ENCODE measurements at regions not wholly inside any gene's neighbourhood (a gene's known extent, or its start where the extent isn't known, plus 50 kb on each side); places are given as distances from the start of the nearest gene placed in this dataset.

DNA sequence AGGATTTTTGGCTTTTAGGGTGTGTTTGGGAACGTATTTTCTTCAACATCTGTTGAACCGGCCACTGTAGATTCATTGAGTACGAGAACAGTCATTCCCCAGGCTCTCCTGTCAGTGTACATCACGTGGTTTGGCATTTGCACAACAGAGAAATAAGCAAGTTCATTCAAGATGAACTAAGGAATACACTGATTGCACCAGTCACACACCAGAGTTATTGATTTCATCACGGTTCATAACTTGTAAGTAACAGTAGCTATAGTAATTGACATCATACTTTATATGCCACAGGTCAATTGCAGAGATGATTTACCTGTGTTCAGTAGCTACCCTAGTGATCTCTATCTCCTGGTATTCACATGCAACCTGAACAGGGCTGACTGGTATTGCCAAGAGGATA lies 90.7 kb upstream of the ETS2 start:
- TF ChIP-seq, protein P1, sequence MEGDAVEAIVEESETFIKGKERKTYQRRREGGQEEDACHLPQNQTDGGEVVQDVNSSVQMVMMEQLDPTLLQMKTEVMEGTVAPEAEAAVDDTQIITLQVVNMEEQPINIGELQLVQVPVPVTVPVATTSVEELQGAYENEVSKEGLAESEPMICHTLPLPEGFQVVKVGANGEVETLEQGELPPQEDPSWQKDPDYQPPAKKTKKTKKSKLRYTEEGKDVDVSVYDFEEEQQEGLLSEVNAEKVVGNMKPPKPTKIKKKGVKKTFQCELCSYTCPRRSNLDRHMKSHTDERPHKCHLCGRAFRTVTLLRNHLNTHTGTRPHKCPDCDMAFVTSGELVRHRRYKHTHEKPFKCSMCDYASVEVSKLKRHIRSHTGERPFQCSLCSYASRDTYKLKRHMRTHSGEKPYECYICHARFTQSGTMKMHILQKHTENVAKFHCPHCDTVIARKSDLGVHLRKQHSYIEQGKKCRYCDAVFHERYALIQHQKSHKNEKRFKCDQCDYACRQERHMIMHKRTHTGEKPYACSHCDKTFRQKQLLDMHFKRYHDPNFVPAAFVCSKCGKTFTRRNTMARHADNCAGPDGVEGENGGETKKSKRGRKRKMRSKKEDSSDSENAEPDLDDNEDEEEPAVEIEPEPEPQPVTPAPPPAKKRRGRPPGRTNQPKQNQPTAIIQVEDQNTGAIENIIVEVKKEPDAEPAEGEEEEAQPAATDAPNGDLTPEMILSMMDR (IDR thresholded peaks at IDR 0.05; ENCODE audit: low read depth, low read length): no peak
- no peak for DNase-seq (ENCODE audit: extremely low read depth, low read depth)

DNA sequence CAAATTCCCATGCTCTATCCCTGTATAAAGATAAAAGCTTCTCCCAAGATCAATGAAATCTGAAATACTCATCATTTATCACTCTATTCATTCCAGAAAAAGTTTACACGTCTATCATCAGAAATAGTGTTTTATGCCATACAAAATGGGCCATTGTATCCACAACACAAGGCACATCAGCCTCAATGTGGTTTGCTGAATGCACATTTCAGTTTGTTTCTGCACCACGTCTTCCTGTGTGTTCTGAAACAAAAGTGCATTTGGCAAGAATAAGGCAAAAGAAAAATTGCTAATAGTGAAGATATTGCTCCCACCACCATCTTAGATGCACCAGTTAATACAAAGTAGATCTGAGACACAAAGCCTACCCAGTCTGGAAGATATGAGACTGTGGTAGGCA lies 89.6 kb upstream of the ETS2 start:
- no peak for DNase-seq (ENCODE audit: extremely low read depth, low read depth)
- TF ChIP-seq, protein P1 (IDR thresholded peaks at IDR 0.05; ENCODE audit: low read depth, low read length): no peak

DNA sequence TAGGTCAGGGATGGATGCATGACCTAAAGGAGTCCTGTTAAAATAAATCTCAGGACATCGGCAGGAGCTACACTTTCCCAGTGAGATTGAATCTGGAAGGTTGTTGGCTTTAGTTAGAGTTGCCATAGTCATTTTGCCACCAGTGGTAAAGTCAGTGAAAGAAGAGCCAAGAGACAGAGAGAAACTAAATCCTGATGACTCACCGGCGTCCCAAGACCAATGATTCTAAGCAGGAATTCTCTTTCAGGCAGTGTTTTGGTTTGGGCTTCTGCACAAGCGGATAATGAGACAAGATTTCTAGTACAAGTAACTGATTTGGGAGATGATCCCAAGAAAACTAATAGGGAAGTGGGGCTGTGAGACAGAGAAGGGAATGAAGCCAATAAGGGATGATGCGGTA lies 88.8 kb upstream of the ETS2 start:
- DNase-seq (ENCODE audit: extremely low read depth, low read depth): no peak
- TF ChIP-seq, protein P1 (IDR thresholded peaks at IDR 0.05; ENCODE audit: low read depth, low read length): no peak

DNA sequence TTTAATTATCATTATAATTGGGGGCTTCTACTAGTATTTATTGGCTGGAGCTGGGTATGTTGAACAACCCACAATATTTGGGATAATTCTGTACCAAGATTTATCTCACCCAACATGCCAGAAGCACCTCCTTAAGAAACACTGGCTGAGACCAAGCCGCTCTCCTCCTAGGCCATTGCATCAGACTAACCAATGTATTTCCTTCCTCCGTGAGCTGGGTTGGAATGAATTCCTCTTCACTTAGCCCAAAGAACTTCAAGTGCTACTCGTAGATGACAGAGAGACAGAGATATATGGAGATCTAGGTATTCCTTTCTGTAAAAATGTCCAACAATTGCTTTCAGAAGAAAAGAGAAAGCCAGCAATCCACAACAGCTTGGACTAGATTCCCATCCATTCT lies 87.2 kb upstream of the ETS2 start:
- TF ChIP-seq, protein P1 (IDR thresholded peaks at IDR 0.05; ENCODE audit: low read depth, low read length): no peak
- no peak for DNase-seq (ENCODE audit: extremely low read depth, low read depth)

DNA sequence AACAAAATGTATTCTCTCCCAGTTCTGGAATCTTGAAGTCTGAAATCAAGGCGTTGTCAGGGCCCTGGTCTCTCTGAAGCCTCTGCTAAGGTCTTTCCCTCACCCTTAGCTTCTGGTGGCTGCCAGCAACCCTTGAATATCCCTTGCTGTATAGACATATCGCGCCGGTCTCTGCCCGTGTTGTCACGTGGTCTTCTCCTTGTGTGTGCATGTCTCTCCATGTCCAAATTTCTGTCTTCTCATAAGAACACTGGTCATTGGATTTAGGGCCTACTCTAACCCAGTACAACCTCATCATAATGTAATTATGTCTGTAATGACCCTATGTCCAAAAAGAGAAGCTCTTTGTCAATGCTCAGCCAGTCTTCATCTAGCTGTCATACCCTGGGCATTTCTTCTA lies 85.7 kb upstream of the ETS2 start:
- no peak for DNase-seq (ENCODE audit: extremely low read depth, low read depth)
- TF ChIP-seq, protein P1 (IDR thresholded peaks at IDR 0.05; ENCODE audit: low read depth, low read length): no peak

DNA sequence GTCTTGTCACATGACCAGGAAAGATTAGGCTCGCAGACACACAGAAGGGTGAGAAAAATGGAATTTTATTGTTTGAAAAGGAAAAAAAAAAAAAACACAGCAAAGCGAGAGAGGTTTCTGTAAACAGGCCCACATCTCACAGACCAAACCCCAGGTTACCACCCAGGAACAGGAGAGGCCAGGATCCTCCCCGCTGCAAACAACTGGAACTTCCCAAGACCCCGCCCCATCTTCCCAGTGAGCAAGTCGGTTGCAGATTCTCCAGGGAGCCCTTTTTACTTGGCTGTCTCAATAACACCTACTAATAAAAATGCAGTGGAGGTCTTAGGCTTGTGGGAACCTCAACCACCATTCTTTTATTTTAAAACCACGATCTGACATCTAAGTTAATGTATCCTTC lies 84.7 kb upstream of the ETS2 start:
- TF ChIP-seq, protein P1 (IDR thresholded peaks at IDR 0.05; ENCODE audit: low read depth, low read length): no peak
- DNase-seq (ENCODE audit: extremely low read depth, low read depth): no peak

DNA sequence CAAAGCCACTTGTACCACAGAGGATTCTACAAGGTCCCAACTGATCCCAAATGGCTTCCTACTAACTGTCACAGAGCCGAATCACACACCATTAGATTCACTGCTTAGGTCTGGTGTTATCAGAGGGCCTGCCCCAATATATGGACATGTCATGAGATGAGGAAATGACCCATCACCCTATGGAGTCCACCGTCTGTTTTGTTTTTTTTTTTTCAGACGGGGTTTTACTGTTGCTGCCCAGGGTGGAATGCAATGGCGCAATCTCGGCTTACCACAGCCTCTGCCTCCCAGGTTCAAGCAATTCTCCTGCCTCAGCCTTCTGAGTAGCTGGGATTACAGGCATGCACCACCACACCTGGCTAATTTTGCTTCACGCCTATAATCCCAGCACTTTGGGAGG lies 83.8 kb upstream of the ETS2 start:
- TF ChIP-seq, protein P1 (IDR thresholded peaks at IDR 0.05; ENCODE audit: low read depth, low read length): no peak
- no peak for DNase-seq (ENCODE audit: extremely low read depth, low read depth)
